ENCODE measurements at regions not wholly inside any gene's neighbourhood (a gene's known extent, or its start where the extent isn't known, plus 50 kb on each side); places are given as distances from the start of the nearest gene placed in this dataset.

DNA sequence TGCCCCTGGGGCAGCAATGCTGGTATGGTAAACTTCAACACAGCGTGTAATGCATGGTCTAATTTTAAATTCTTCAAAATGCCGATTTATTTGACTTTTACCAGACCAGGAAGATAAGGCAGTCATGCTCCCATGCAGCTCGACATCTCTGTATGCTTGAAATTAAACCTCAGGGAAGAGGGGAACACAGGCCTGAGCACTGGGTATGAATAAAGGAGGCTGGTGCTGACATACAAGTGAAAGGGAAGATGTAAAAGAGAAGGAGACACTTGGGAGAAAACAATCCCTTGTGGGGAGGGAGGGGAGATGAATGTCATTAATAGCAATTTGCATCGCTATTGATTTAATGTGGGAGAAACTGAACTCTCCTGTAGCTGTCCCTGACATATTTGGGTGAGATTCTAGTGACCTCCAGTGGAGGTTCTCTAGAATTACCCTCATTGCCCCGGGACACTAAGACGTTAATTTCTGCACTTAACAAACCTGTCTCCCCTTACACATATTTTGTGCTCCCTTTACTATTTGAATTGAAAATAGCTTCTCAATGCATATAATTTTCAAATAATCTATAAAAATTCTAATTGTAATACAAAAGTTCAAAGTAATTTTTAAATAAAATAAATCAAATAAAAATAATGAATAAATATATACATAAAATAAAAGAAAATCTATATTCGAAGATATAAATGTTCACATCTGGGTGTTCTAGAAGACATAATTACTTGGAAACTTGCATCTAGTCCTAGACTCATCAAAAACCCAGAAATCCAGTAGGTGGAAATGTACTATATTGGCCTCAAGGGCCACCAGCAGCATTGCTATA, 283.1 kb downstream of the LMX1A start:
- FAIRE-seq (peak; percentile 59), DNase-seq (ENCODE audit: low spot score) (peak; percentile 28)

DNA sequence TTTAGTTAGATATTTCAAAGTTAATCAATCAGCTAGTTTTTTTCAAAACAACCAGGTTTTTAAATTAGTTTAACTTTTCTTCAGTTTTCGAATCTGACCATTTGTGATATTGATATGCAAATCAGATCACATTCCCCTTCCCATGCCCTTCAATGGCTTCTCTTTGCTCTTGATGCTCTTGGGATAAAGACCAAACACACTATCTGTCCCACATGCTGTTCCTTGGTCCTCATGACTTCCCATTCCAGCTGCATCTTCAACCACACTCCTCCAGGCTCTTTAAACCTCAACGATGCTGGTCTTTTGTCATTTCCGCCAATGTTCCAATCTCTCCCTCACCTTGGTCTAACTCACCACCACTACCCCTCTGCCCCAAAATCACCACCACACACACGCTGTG, 285.8 kb downstream of the LMX1A start:
- no peak for DNase-seq (ENCODE audit: low spot score)
- no peak for FAIRE-seq

- DNase-seq (ENCODE audit: low spot score), result no peak
Observed at GRCh38 chr1:165069829-165070228, 286.7 kb downstream of the LMX1A start.

GRCh38 chr1:165068741-165069140, 287.8 kb downstream of the LMX1A start:
- no peak for DNase-seq (ENCODE audit: low spot score)
- no peak for FAIRE-seq

More at GRCh38 chr1:165069829-165070228, 286.7 kb downstream of the LMX1A start:
- no peak for FAIRE-seq

GRCh38 chr1:165067829-165068228, 288.7 kb downstream of the LMX1A start:
- FAIRE-seq (no peak), DNase-seq (ENCODE audit: low spot score) (no peak)

DNA sequence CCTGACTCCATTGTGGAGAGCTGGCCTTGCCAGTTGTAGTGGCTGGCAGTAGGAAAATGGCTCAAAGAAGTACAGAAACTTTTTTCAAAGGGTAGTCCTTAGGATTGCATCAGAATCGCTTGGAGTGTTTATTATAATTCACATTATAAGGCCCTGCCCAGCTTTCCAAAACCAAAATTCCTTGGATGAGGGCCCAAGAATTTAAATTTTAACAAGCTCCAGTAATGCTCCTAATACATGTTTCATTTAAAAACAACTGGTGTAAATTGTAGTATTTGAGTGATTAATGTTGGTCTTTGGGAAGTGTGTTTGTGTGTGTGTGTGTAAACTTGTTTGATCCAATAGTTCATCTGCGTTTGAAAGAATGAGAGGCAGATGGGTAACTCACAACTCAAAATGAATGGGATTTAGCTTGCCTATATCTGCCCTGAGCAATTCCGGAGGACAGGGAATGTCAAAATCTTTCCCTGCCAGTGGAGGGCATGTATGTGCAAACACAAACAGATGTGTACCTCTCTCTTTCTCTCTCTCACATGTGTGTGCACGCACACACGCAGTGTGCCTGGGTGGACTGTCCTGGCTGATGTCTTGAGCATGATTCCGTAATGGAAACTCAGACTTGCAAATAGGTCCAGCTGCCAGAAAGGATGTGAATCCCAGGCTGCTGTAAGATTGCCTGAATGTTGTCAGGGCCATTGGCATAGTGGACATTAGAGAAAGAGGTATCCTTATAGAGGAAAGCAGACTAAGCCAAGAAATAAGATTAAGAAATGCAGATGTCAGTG, 293.1 kb downstream of the LMX1A start:
- FAIRE-seq, result no peak

GRCh38 chr1:165062346-165062745, 294.2 kb downstream of the LMX1A start:
- DNase-seq (ENCODE audit: low spot score) (no peak), FAIRE-seq (no peak)

More for the DNA sequence above, 293.1 kb downstream of the LMX1A start:
- DNase-seq (ENCODE audit: low spot score), result no peak

DNA sequence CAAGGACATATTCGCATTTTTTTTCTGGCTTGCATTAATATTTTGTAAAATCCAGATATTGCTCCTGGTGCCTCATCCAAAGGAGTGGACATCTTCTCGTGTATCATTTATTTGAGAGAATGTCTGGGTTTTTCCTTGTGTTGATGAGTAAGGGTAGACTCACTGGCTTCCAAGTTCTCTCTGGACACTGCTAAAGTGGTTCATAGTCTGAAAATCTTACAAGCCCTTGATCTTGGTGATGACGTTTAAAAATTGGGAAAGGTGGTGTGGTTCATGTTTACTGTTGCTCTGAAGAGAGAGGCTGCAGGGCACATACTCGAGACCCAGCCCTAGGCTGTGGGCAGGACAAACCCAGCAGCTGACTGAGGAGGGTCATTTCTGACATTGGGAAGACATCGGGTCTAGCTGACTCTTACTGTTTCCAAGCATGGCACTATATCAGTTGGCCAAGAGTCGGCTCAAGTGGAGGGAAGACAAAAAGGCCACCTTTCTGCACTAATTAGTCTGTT, 296.2 kb downstream of the LMX1A start:
- no peak for FAIRE-seq

DNA sequence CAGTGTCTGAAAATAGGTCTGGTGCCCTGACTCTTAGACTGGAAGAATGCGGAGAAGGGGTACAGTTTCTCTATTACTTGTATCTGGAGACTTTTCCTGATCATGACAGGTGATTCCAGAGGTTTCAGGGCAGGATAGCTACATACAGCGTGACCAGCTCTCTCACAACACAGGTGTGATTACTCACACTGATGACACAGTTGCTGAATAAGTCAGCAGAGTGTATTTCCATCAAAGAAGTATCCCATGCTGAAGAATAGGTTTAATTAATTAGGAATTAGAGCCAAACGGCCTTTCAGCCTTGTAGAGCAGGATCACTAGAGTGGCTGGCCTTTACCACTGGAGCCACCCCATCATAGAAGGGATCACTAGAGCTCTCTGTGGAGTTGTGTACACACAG, 298.6 kb downstream of the LMX1A start:
- FAIRE-seq, result no peak
- DNase-seq (ENCODE audit: low spot score), result no peak

More for the DNA sequence above, 296.2 kb downstream of the LMX1A start:
- DNase-seq (ENCODE audit: low spot score), result no peak

DNA sequence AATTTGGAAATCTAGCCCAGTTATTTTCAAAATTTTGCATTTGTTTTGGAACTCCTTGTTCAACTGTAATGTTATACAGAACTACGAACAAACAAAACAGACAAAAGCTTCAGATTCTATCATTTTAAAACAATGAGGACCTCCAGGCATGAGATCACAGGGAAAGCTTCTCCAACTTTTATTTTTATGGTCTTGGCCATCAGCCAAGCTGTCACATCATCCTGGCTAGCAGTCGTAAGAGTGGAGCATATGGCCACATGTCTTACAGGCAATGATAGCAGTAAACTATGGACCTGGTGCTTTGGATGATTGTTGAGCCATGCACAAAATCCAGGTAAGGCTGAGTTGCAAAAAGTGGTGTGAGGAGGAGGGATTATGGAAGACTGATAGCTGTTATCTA, 299.6 kb downstream of the LMX1A start:
- FAIRE-seq, result no peak
- DNase-seq (ENCODE audit: low spot score), result no peak

DNA sequence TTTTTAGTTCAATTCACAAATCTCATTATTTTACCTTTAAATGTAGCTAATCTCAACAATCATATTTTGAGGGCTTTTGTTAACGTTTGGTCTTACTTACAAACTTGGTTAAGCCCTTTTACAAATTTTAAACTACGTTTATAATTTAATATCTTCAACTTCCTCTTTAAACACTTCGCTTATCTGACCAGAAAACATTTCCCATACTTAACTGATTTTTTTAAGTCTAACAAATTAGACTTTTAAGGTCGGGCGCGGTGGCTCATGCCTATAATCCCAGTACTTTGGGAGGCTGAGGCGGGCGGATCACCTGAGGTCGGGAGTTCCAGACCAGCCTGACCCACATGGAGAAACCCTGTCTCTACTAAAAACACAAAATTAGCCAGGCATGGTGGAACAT, 300.9 kb downstream of the LMX1A start:
- no peak for FAIRE-seq
- no peak for DNase-seq (ENCODE audit: low spot score)

GRCh38 chr1:165054627-165055026, 301.9 kb downstream of the LMX1A start:
- FAIRE-seq, result no peak
- no peak for DNase-seq (ENCODE audit: low spot score)

DNA sequence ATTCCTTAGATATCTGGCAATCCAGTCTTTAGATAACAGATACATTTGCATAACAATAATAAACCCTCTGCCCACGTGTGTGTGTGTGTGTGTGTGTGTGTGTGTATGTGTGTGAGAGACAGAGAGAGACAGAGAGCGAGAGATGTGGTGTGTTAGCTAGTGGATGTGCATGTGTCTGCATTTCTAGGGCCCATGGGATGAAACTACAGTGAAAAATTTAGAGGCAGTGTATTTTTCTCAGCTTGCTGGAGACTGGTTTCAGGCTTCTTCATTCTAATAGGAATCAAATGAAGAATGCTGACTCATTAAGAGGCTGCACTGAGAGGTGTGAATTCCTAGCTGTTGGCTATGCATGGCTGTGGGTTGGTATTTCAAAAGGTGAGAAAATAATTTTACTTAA, 303.2 kb downstream of the LMX1A start:
- FAIRE-seq, result no peak
- DNase-seq (ENCODE audit: low spot score), result no peak

DNA sequence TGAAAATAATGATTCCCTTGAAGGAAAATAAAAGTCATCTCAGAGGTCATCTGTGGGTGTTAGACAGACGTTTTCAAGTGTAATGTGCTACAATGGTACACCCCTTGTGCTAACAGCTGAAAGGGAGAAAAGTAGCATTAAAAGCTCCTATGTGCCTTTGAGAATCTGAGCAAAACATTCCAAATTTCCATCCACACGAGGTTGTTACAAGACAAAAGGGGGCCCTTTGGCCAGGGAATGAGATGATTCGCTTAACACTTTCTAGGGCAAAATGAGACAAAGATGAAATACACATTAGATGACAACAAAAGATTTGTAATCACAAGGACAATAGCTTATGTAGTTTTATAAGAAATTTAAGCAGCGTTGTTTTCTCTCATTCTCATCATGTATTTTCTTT, 303.6 kb downstream of the LMX1A start:
- no peak for FAIRE-seq
- no peak for DNase-seq (ENCODE audit: low spot score)

- DNase-seq (ENCODE audit: low spot score), result no peak
- no peak for FAIRE-seq
Observed at GRCh38 chr1:165052431-165052830, 304.1 kb downstream of the LMX1A start.

DNA sequence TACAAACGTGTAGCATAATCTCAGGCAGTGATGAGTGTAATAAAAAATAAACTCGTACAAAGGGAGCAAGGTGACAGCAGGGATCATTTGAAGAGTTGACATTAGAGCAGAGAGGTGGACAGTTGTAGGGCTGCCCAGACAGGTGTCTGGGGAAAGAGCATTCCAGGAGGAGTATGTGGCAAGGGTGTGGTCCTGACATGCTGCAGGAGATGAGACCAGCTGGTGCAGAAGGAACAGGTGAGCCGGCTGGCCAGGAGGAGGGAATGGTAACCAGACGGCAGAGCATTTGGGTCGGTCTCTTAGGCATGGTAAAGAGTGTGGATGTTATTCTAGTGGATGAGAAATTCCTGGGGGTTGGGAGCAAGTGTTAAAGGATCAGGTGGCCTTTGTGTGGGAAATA, 306.3 kb downstream of the LMX1A start:
- FAIRE-seq, result no peak
- DNase-seq (ENCODE audit: low spot score), result no peak

DNA sequence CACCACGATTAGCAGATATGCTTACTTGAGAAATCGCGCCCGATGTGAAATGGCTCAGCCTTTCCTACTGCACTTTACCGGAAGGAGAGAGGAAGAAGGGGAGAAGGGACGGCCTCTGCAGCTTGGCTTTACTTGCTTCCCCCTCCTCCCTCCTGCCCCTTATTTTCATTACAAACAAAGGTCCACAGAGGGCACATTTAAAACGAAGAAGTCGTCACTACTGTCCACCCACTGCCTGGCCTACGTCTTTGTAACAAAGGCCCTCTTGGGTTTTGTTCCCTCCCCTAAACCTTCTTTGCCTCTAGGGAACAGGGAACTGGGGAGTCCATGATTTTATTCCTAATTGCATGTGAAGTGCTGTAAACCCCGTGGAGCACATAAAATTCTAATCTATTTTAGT, 308.5 kb downstream of the LMX1A start:
- DNase-seq (ENCODE audit: low spot score) (no peak), FAIRE-seq (no peak)

GRCh38 chr1:165045902-165046301, 310.6 kb downstream of the LMX1A start:
- FAIRE-seq (no peak), DNase-seq (ENCODE audit: low spot score) (no peak)

GRCh38 chr1:165040641-165041040, 315.9 kb downstream of the LMX1A start:
- no peak for FAIRE-seq

GRCh38 chr1:165039996-165040395, 316.5 kb downstream of the LMX1A start:
- DNase-seq (ENCODE audit: low spot score) (no peak), FAIRE-seq (no peak)

More at GRCh38 chr1:165040641-165041040, 315.9 kb downstream of the LMX1A start:
- no peak for DNase-seq (ENCODE audit: low spot score)

DNA sequence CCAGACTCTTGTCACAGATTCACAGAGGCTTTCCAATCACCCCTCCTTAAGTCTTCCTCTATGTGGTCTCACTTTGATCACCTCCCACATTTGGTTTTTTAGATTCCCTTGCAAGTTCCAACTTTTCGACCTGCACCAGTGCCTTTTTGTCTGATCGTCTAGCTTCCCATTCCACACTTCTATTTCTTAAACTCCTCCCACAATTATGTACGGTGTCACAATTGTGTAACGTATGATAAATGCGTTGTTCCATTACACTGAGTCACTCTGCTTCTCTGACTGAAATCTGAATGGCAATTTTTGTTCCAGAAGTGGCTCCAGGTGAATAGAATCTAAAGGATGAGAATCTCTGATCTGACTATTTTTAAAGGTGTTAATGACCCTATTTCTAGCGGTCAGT, 320.1 kb downstream of the LMX1A start:
- DNase-seq (ENCODE audit: low spot score), result no peak
- FAIRE-seq, result no peak

DNA sequence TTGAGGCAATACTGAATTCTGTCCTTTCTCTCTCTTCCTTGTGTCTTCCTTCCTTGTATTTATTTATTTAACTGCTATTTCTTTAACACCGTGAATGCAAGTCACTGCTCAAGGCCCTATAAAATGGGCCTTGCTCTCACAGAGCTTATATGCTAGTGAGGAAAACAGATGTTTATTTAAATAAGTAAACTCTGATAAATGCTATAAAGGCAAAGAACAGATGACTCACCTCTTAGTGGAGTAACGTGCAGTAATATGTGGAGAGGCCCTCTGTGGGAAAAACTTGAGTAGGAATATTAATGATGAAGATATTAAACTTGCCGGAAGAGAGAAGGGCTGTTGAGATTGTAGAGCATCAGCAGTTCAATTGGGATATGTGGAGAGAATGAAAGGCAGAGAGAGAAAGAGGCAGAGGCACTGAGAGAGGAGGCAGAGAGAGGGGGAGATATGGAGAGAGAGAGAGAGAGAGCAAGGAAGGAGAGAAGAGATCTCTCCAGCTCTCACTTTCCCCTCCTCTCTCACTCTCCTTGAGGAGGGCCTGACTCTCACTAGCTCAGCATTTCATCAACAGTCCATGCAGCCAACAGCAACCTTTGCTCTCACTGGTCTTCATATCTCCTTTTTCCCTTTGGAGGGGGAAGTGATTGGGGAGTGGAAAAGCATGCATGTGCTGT, 322.2 kb downstream of the LMX1A start:
- DNase-seq (ENCODE audit: low spot score), result no peak
- no peak for FAIRE-seq

Measured in RCC 7860 (cell line).